Mammary epithelial cell (primary cell): ENCODE measurements at regions not wholly inside any gene's neighbourhood (a gene's known extent, or its start where the extent isn't known, plus 50 kb on each side); places are given as distances from the start of the nearest gene placed in this dataset.

Experiments
- CTCF ChIP-seq, 2 donors: IDR thresholded peaks in 1 of 2; conservative IDR thresholded peaks in 1 of 2; 2 replicates each; pipeline ENCODE4 v1.5.1; 2011 to 2012; ENCODE audit warnings: inconsistent platforms in 2 of 2, low read length in 2 of 2, mild to moderate bottlenecking in 2 of 2, control low read depth in 1 of 2, low read depth in 1 of 2; ENCODE audit not compliant: insufficient read depth in 1 of 2; ENCODE audit errors: extremely low read depth in 1 of 2
- EZH2 ChIP-seq: IDR thresholded peaks from 2 replicates; pipeline ENCODE4 v1.6.1; 2012; ENCODE audit warnings: low read length, inconsistent platforms, borderline replicate concordance

GRCh38 chr17:6276711-6277110 is 158.2 kb downstream of the AIPL1 start:
- no peak for TF ChIP-seq CTCF (conservative IDR thresholded peaks at IDR 0.05 in 1 of 2, IDR thresholded peaks at IDR 0.05 in 1 of 2; ENCODE audit: extremely low read depth in 1 of 2, insufficient read depth in 1 of 2, low read depth in 1 of 2, low read length in 2 of 2)
- TF ChIP-seq EZH2: no peak
